ENCODE measurements at regions not wholly inside any gene's neighbourhood (a gene's known extent, or its start where the extent isn't known, plus 50 kb on each side); places are given as distances from the start of the nearest gene placed in this dataset.

GRCh38 chr20:16647875-16648597 lies 74.8 kb upstream of the KIF16B start:
- H4K20me1 ChIP-seq (replicated peaks in 1 of 2; ENCODE audit: control insufficient read depth in 1 of 2, insufficient read depth in 2 of 2, low read length in 2 of 2), result no peaks in the 10 kb centered on the region
- H3K4me2 ChIP-seq (ENCODE audit: insufficient read depth in 1 of 2, low read depth in 2 of 2, low read length in 2 of 2), result no peak overlapping the region
- no peak overlapping the region for H2BK15ac ChIP-seq (ENCODE audit: low read length)
- H4K8ac ChIP-seq (ENCODE audit: extremely low read depth, insufficient read depth, low read length), result no peak overlapping the region
- H3K4me1 ChIP-seq (replicated peaks in 1 of 4; ENCODE audit: control insufficient read depth in 3 of 4, insufficient read depth in 4 of 4, low read length in 3 of 4), result no peaks in the 10 kb centered on the region
- no peaks in the 10 kb centered on the region for H3K79me1 ChIP-seq (ENCODE audit: low read depth, low read length)
- CTCF ChIA-PET (ENCODE audit: partially characterized antibody), result interaction anchor here (1.0 kb wide), 1 partner anchor 102 kb away, joined by 3 read pairs; no protein-coding TSS in a partner anchor
- H2BK5ac ChIP-seq (ENCODE audit: low read depth, low read length), result no peak overlapping the region
- no peaks in the 10 kb centered on the region for H3K23me2 ChIP-seq (ENCODE audit: low read depth, low read length)
- 0 out of 4 replicates have a peak, but pooled peaks cover 0 to 2% of the 10 kb centered on the region in 2 experiments for H3K9me3 ChIP-seq (ENCODE audit: insufficient read depth in 2 of 2, low read depth in 1 of 2, low read length in 1 of 2)
- no peak overlapping the region for H2AK5ac ChIP-seq (ENCODE audit: low read depth, low read length)
- H3K9ac ChIP-seq (replicated peaks in 1 of 4; ENCODE audit: extremely low read depth in 1 of 4, low read depth in 3 of 4, low read length in 3 of 4), result no peak overlapping the region
- no peaks in the 10 kb centered on the region for H3K27me3 ChIP-seq (replicated peaks in 1 of 4; ENCODE audit: control insufficient read depth in 3 of 4, extremely low read depth in 1 of 4, insufficient read depth in 3 of 4, low read length in 3 of 4)
- no peak overlapping the region for H3K56ac ChIP-seq (replicated peaks; ENCODE audit: insufficient read length, low read depth, low read length)
- H3K36me3 ChIP-seq (ENCODE audit: control insufficient read depth in 2 of 4, insufficient read depth in 4 of 4, low read length in 3 of 4), result no peaks in the 10 kb centered on the region
- H3K79me2 ChIP-seq (ENCODE audit: control insufficient read depth in 1 of 2, insufficient read depth in 2 of 2, low read length in 2 of 2), result no peaks in the 10 kb centered on the region
- DNase-seq (ENCODE audit: low read depth in 1 of 2, low spot score in 2 of 2), result no peak
- H2BK20ac ChIP-seq (ENCODE audit: low read length), result no peak overlapping the region
- POLR2A ChIA-PET (ENCODE audit: partially characterized antibody), result no interaction called here
- H2BK120ac ChIP-seq (replicated peaks; ENCODE audit: low read depth, low read length), result no peak overlapping the region
- H3K4me3 ChIP-seq (ENCODE audit: extremely low read depth in 1 of 4, insufficient read depth in 2 of 4, low read depth in 3 of 4, low read length in 4 of 4), result no peak overlapping the region
- H4K5ac ChIP-seq (ENCODE audit: insufficient read length, low read depth, low read length), result no peak overlapping the region
- no peak overlapping the region for H2BK12ac ChIP-seq (ENCODE audit: low read depth, low read length)
- H4K91ac ChIP-seq (replicated peaks; ENCODE audit: insufficient read length, low read length), result no peak overlapping the region
- H3K4ac ChIP-seq (replicated peaks; ENCODE audit: insufficient read length, low read depth, low read length), result no peak overlapping the region
- no peak overlapping the region for H3K14ac ChIP-seq (ENCODE audit: insufficient read length)
- no peak for FAIRE-seq
- 86% methylated on average over 12 of the region's 12 CpGs; no CpG with 5 or more reads in 1 of the 2 experiments for WGBS, 2 experiments (ENCODE audit: extremely low coverage in 1 of 2, insufficient coverage in 1 of 2, insufficient read length in 1 of 2, insufficient replicate concordance in 2 of 2, low coverage in 1 of 2, low lambda C conversion rate in 2 of 2, missing lambda C conversion rate in 1 of 2)
- no peak overlapping the region for H3K27ac ChIP-seq (ENCODE audit: low read depth, low read length)
- no peak overlapping the region for H3K23ac ChIP-seq (ENCODE audit: insufficient read length)
- H3K18ac ChIP-seq (ENCODE audit: extremely low read depth, low read length), result no peak overlapping the region
- H2AFZ ChIP-seq (ENCODE audit: low read length), result no peak overlapping the region
- no peak for TF ChIP-seq CTBP2 (IDR thresholded peaks at IDR 0.05; ENCODE audit: borderline replicate concordance, insufficient read depth, insufficient read length, low read length)
- TF ChIP-seq JUND (IDR thresholded peaks at IDR 0.05; ENCODE audit: low read length), result no peak
- TF ChIP-seq SIX5 (IDR thresholded peaks at IDR 0.05; ENCODE audit: low read depth, low read length), result no peak
- no peak for TF ChIP-seq TCF12 (IDR thresholded peaks at IDR 0.05; ENCODE audit: low read depth, low read length)
- TF ChIP-seq SP4 (IDR thresholded peaks at IDR 0.05; ENCODE audit: low read length), result no peak
- TF ChIP-seq YY1 (IDR thresholded peaks at IDR 0.05; ENCODE audit: low read depth, low read length), result no peak
- TF ChIP-seq POLR2A (IDR thresholded peaks at IDR 0.05; ENCODE audit: control extremely low read depth in 1 of 2, low read depth in 2 of 2, low read length in 2 of 2), result no peak
- TF ChIP-seq TBP (IDR thresholded peaks at IDR 0.05; ENCODE audit: low read depth, low read length), result no peak
- TF ChIP-seq, protein P1, sequence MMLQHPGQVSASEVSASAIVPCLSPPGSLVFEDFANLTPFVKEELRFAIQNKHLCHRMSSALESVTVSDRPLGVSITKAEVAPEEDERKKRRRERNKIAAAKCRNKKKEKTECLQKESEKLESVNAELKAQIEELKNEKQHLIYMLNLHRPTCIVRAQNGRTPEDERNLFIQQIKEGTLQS (IDR thresholded peaks at IDR 0.05; ENCODE audit: insufficient read depth, low read depth, low read length), result no peak
- no peak for TF ChIP-seq RBBP5 (IDR thresholded peaks at IDR 0.05; ENCODE audit: borderline replicate concordance, low read depth, low read length)
- no peak for TF ChIP-seq CBX8 (IDR thresholded peaks at IDR 0.05; ENCODE audit: borderline replicate concordance, low read depth, low read length)
- TF ChIP-seq BRCA1 (IDR thresholded peaks at IDR 0.05; ENCODE audit: low read depth, low read length), result no peak
- TF ChIP-seq, protein P2, sequence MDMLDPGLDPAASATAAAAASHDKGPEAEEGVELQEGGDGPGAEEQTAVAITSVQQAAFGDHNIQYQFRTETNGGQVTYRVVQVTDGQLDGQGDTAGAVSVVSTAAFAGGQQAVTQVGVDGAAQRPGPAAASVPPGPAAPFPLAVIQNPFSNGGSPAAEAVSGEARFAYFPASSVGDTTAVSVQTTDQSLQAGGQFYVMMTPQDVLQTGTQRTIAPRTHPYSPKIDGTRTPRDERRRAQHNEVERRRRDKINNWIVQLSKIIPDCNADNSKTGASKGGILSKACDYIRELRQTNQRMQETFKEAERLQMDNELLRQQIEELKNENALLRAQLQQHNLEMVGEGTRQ (IDR thresholded peaks at IDR 0.05; ENCODE audit: low read length), result no peak
